Bronchial epithelial cell (primary cell): ENCODE measurements at regions not wholly inside any gene's neighbourhood (a gene's known extent, or its start where the extent isn't known, plus 50 kb on each side); places are given as distances from the start of the nearest gene placed in this dataset.

Experiments used
- DNase-seq: peaks from one replicate; pipeline ENCODE4 v3.0.0-alpha.2; 2010; ENCODE audit warnings: low read depth
- FAIRE-seq: peaks from 2 replicates; lab custom pipeline; 2011; peaks lifted over from hg19 to GRCh38; lab: Jason Lieb, UNC
- H3K27me3 ChIP-seq: 2 replicates; pipeline ENCODE4 v1.5.1; 2011; ENCODE audit warnings: low read length; ENCODE audit not compliant: control insufficient read depth, insufficient read depth
- H3K36me3 ChIP-seq: 2 replicates; pipeline ENCODE4 v1.5.1; 2011; ENCODE audit warnings: low read length; ENCODE audit not compliant: control insufficient read depth, insufficient read depth
- H3K4me3 ChIP-seq: 2 replicates; pipeline ENCODE4 v1.5.1; 2011; ENCODE audit warnings: mild to moderate bottlenecking, low read depth, low read length, control low read depth
- TF ChIP-seq, protein P1 (sequence below): IDR thresholded peaks from 2 replicates; pipeline ENCODE4 v1.5.1; 2011; ENCODE audit warnings: mild to moderate bottlenecking, moderate library complexity, low read length, control low read depth, inconsistent platforms; ENCODE audit not compliant: insufficient read depth, severe bottlenecking

DNA sequence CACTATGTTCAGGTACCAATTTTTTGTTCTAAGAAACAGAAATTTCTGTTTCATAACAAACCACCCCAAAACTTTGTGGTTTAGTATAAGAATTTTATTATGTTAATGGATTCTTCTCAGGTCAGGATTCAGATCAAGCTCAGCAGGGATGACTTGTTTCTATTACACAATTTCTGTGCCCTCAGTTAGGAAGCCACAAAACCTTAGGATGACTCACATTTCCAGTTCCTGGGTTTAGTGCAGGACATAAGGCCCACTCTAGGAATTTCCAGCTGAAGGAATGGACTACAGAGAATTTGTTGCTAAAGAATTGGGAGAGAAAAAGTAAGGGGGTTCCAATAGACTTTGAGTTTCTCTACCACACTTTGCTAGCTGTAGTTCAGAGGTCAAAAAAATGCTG, 629.3 kb downstream of the ANXA1 start:
- DNase-seq (peak; percentile 95), FAIRE-seq (no peak)
- Histone ChIP-seq H3K4me3 (no peak overlapping the region), H3K27me3 (no peaks in the 10 kb centered on the region), H3K36me3 (no peaks in the 10 kb centered on the region)
- TF ChIP-seq, protein P1, sequence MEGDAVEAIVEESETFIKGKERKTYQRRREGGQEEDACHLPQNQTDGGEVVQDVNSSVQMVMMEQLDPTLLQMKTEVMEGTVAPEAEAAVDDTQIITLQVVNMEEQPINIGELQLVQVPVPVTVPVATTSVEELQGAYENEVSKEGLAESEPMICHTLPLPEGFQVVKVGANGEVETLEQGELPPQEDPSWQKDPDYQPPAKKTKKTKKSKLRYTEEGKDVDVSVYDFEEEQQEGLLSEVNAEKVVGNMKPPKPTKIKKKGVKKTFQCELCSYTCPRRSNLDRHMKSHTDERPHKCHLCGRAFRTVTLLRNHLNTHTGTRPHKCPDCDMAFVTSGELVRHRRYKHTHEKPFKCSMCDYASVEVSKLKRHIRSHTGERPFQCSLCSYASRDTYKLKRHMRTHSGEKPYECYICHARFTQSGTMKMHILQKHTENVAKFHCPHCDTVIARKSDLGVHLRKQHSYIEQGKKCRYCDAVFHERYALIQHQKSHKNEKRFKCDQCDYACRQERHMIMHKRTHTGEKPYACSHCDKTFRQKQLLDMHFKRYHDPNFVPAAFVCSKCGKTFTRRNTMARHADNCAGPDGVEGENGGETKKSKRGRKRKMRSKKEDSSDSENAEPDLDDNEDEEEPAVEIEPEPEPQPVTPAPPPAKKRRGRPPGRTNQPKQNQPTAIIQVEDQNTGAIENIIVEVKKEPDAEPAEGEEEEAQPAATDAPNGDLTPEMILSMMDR: no peak

DNA sequence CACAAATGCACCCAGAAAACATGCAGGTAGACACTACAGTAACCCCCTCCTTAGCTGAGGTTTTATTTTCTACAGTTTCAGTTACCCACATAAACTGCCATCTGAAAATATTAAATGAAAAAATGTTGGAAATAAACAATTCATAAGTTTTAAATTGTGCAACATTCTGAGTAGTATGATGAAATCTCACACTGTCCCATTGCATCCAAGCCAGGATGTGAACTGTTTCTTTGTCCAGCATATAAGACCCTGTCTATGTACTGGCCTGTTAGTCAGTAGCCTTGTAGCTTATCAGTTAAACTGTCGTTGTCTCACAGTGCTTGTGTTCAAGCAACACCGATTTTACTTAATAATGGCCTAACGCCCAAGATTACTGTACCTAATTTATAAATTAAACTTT, 630.5 kb downstream of the ANXA1 start:
- FAIRE-seq (no peak), DNase-seq (peak; percentile 23)
- H3K4me3 ChIP-seq: no peak overlapping the region
- TF ChIP-seq, protein P1: no peak
- no peaks in the 10 kb centered on the region for H3K36me3 ChIP-seq
- H3K27me3 ChIP-seq: no peaks in the 10 kb centered on the region

DNA sequence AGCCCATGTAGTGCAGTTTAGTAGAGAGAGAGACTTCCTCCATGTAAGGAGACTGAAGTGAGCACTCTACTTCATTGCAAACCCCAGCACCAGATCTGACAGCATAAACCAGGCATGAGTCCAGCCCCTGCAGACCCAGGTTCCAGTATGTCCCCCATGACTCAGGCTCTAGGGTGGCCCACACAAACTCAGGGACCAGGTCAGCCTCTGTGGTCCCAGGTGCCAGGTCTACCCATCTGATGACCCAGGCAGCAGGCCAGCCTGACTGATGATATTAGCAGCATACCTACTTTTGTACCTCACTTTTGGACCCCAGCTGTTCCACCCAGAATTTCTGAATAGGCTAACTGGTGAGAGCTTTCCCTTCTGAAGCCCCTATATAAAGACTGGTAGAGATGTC, 647.8 kb downstream of the ANXA1 start:
- no peaks in the 10 kb centered on the region for H3K27me3 ChIP-seq
- TF ChIP-seq, protein P1: no peak
- DNase-seq (no peak), FAIRE-seq (no peak)
- no peaks in the 10 kb centered on the region for H3K36me3 ChIP-seq
- no peak overlapping the region for H3K4me3 ChIP-seq

DNA sequence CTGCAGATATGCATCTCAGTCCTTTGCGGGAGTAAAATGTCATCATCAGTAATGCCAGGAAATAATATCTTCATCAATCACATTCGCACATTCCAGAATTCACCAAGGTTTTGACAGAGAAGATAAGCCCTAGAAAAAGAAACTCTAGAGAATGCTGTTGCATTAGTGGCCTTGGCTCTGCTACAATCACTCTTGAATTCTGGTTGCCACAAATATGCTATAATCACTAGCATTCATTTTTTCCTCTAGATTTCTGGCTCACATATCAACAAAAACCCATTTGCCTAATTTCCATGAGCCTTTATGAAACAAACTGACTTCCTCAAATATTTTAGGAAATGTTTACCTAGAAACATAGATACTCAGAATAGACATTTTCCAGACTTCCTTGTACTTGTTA, 653.4 kb downstream of the ANXA1 start:
- Histone ChIP-seq H3K4me3 (no peak overlapping the region), H3K27me3 (no peaks in the 10 kb centered on the region), H3K36me3 (no peaks in the 10 kb centered on the region)
- DNase-seq (no peak), FAIRE-seq (no peak)
- TF ChIP-seq, protein P1: no peak

DNA sequence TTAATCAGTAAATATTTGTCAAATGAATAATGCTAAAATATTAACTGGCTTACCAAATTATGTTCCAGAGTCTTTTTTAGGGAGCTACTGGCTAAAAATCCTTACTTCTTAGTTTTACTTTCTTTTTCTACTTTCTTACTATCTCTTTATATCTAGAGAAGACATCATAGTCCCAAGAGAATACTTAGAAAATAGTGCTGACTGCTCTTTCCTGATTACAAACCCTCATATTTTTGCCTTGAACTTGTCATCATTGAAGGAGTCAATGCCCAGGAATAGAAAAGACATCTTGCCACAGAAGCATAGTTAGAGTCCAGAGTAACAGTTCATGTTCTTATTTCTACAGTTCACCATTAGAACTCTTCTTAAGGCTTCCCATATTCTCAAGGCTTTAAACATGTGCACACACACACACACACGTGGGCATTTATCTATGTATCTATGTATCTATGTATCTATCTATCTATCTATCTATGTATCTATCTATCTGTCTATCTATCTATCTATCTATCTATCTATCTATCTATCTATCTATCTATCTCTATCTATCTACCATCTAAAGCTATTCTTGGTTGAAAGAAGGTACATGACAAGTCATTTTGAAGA, 654.3 kb downstream of the ANXA1 start:
- Histone ChIP-seq H3K4me3 (no peak overlapping the region), H3K36me3 (no peaks in the 10 kb centered on the region), H3K27me3 (no peaks in the 10 kb centered on the region)
- TF ChIP-seq, protein P1: no peak
- DNase-seq (no peak), FAIRE-seq (no peak)

DNA sequence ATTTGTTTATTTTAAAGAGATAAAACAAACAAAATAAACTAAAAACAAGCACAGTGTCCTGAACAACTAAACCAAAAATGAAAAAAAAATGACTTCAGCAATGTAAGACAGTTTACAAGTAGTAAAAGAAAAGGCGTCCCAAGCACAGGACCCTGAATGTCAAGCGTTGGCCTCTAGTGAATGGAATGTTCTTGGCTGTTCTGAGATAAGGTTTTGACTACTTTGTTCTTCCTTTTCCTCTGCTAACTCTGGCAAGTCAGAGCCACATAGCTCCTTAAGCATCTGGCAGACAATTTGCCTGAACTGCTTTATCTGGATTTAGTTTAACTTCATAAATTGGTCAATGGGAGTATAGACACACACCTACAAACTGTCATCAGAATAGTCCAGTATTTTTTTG, 655.2 kb downstream of the ANXA1 start:
- FAIRE-seq: no peak
- H3K4me3 ChIP-seq: no peak overlapping the region
- H3K27me3 ChIP-seq: no peaks in the 10 kb centered on the region
- DNase-seq: no peak
- H3K36me3 ChIP-seq: no peaks in the 10 kb centered on the region
- TF ChIP-seq, protein P1: no peak
